Spleen (tissue), 7 donors: ENCODE measurements at regions not wholly inside any gene's neighbourhood (a gene's known extent, or its start where the extent isn't known, plus 50 kb on each side); places are given as distances from the start of the nearest gene placed in this dataset.

ENCODE experiments used
- POLR2A ChIP-seq, 3 donors: fragments of 450-650 bp; IDR thresholded peaks; one replicate each; pipeline ENCODE4 v1.5.1; 2017; ENCODE audit warnings: antibody characterized with exemption in 3 of 3, mild to moderate bottlenecking in 1 of 3
- POLR2AphosphoS5 ChIP-seq, 3 donors: sonication (generic); formaldehyde crosslinking; IDR thresholded peaks; one replicate each; pipeline ENCODE4 v1.5.1; 2017; ENCODE audit warnings: antibody characterized with exemption in 3 of 3
- TF ChIP-seq, protein P1 (sequence below), 11 experiments: fragments of 200-600 bp in 7 of 11; fragments of 450-650 bp in 4 of 11; sonication (generic) in 4 of 11; IDR thresholded peaks in 8 of 11; conservative IDR thresholded peaks in 3 of 11; 1 replicate in 7 of 11; 2 replicates in 4 of 11; pipeline versions ENCODE4 v1.4.0 to v1.8.0; 2016 to 2021; ENCODE audit warnings: antibody characterized with exemption in 11 of 11, inconsistent platforms in 4 of 11, mild to moderate bottlenecking in 1 of 11
- donor health status: DM: no; HTN: no; CAD: no; lungs with moderate emphysema.
- donor health status: DM: no; HTN: no; CAD: no.
- donor health status: DM: no; HTN: no; CAD: no.

DNA sequence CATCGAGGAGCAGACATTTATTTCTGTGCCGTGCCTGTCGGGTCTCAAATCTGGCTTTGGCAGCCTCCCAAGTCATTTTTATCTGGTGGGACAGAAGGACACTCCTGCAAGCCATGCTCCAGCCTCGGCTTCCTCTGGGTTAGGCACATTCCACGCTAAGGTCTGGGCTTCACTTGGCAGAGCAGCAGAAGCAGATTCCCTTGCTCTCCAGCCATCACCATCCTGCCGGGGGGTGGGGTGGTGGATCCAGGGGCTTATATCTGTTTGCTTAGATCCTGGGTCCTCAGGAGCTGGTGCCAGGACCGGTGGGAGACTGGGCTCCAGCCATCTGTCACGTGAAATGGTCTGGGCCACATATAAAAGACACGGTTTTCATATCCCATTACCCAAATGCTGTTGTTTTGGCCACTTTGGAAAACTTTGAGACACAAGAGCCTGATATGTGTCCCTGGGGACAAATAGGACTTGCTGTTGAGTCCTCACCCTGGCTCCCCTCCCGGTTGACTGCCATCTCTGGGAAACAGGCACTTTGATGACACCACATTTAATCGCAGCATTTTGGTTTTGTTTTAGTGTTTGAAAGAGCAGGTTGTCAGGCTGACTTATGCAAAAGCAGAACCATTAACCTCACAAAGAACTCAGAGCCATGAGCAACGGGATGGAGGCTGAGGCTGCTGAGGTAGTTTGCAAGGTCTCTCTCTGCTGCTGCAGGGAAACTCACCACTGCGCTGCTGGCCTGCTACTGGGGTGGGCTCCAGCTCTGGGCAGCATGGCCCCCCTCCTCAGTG, 69.6 kb upstream of the PRMT8 start:
- TF ChIP-seq, protein P1, sequence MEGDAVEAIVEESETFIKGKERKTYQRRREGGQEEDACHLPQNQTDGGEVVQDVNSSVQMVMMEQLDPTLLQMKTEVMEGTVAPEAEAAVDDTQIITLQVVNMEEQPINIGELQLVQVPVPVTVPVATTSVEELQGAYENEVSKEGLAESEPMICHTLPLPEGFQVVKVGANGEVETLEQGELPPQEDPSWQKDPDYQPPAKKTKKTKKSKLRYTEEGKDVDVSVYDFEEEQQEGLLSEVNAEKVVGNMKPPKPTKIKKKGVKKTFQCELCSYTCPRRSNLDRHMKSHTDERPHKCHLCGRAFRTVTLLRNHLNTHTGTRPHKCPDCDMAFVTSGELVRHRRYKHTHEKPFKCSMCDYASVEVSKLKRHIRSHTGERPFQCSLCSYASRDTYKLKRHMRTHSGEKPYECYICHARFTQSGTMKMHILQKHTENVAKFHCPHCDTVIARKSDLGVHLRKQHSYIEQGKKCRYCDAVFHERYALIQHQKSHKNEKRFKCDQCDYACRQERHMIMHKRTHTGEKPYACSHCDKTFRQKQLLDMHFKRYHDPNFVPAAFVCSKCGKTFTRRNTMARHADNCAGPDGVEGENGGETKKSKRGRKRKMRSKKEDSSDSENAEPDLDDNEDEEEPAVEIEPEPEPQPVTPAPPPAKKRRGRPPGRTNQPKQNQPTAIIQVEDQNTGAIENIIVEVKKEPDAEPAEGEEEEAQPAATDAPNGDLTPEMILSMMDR (IDR thresholded peaks at IDR 0.05 in 8 of 11, conservative IDR thresholded peaks at IDR 0.05 in 3 of 11): no peak
- TF ChIP-seq POLR2A (IDR thresholded peaks at IDR 0.05): no peak
- no peak for TF ChIP-seq POLR2AphosphoS5 (IDR thresholded peaks at IDR 0.05)
